ENCODE measurements at regions not wholly inside any gene's neighbourhood (a gene's known extent, or its start where the extent isn't known, plus 50 kb on each side); places are given as distances from the start of the nearest gene placed in this dataset.

GRCh38 chr2:64910523-64910922 lies 78.7 kb upstream of the SLC1A4 start:
- no peak for TF ChIP-seq FOS (IDR thresholded peaks at IDR 0.05; ENCODE audit: low read depth, low read length)
- TF ChIP-seq CTCF (conservative IDR thresholded peaks at IDR 0.05; ENCODE audit: low read depth, low read length): no peak
- no peak for TF ChIP-seq RFX5 (IDR thresholded peaks at IDR 0.05; ENCODE audit: low read depth, low read length)
- no peak for TF ChIP-seq USF2 (IDR thresholded peaks at IDR 0.05; ENCODE audit: low read depth, low read length)
- TF ChIP-seq CEBPB (IDR thresholded peaks at IDR 0.05; ENCODE audit: low read depth, low read length): no peak
- no peak for TF ChIP-seq SMC3 (IDR thresholded peaks at IDR 0.05; ENCODE audit: low read depth, low read length)
- no peak for TF ChIP-seq CHD1 (IDR thresholded peaks at IDR 0.05; ENCODE audit: low read depth, low read length)
- TF ChIP-seq MXI1 (IDR thresholded peaks at IDR 0.05; ENCODE audit: borderline replicate concordance, low read depth, low read length): no peak
- no peak for TF ChIP-seq POLR2A (IDR thresholded peaks at IDR 0.05; ENCODE audit: low read depth, low read length)
- no peak for TF ChIP-seq NFE2L2 (IDR thresholded peaks at IDR 0.05; ENCODE audit: low read depth, low read length)
- TF ChIP-seq RCOR1 (IDR thresholded peaks at IDR 0.05; ENCODE audit: insufficient replicate concordance, low read length): no peak
- no peak for TF ChIP-seq BHLHE40 (IDR thresholded peaks at IDR 0.05; ENCODE audit: low read depth, low read length)
- TF ChIP-seq MAFK (IDR thresholded peaks at IDR 0.05; ENCODE audit: low read depth, low read length): no peak
- in situ Hi-C loops (cut with MboI; ENCODE audit: low sequenced_read_pairs): loop anchor here (25.0 kb wide), 1 partner anchor 252 kb away; no protein-coding TSS in a partner anchor
- H3K56ac ChIP-seq (ENCODE audit: extremely low read depth, insufficient read depth, low read length): no peak overlapping the region
- no peak overlapping the region for H2BK20ac ChIP-seq (ENCODE audit: low read depth, low read length)
- H3K9me1 ChIP-seq (ENCODE audit: insufficient read depth, low read length): no peaks in the 10 kb centered on the region
- no peaks in the 10 kb centered on the region for H3K36me3 ChIP-seq (ENCODE audit: control insufficient read depth, insufficient read depth, low read length)
- POLR2A ChIA-PET (ENCODE audit: unreplicated experiment): no interaction called here
- ATAC-seq (ENCODE audit: low read depth) (no peak), DNase-seq (no peak)
- no peaks in the 10 kb centered on the region for H4K20me1 ChIP-seq (ENCODE audit: insufficient read depth, low read length)
- no peak overlapping the region for H3K18ac ChIP-seq (ENCODE audit: low read depth, low read length)
- H3K14ac ChIP-seq (replicated peaks; ENCODE audit: low read depth, low read length): no peak overlapping the region
- no peak overlapping the region for H2AK5ac ChIP-seq (ENCODE audit: low read depth, low read length)
- H3K23ac ChIP-seq (ENCODE audit: low read depth, low read length): no peak overlapping the region
- H3K4me1 ChIP-seq (ENCODE audit: control insufficient read depth, insufficient read depth, low read length): no peaks in the 10 kb centered on the region
- no peaks in the 10 kb centered on the region for H3K9me3 ChIP-seq (ENCODE audit: control insufficient read depth, insufficient read depth, low read length)
- no TSS peak for BruUV-seq (replicated peaks)
- H3K27ac ChIP-seq (ENCODE audit: insufficient read depth, low read length): no peak overlapping the region
- no peak overlapping the region for H2AFZ ChIP-seq (replicated peaks; ENCODE audit: low read length, poor library complexity)
- no peak overlapping the region for H2BK120ac ChIP-seq (ENCODE audit: low read depth, low read length)
- H2BK15ac ChIP-seq (ENCODE audit: low read depth, low read length): no peak overlapping the region
- H3K79me1 ChIP-seq (ENCODE audit: low read depth in 1 of 2, low read length in 2 of 2): no peaks in the 10 kb centered on the region
- peaks cover 51% of the 10 kb centered on the region for H3K27me3 ChIP-seq (ENCODE audit: control insufficient read depth, insufficient read depth, low read length)
- no peak overlapping the region for H3K4me2 ChIP-seq (ENCODE audit: low read depth, low read length)
- 78% methylated on average over 2 of the region's 4 CpGs; no CpG with 5 or more reads in 1 of the 2 experiments for WGBS, 2 experiments (ENCODE audit: extremely low coverage in 2 of 2, insufficient read length in 1 of 2)
- H4K5ac ChIP-seq (ENCODE audit: low read depth, low read length): no peak overlapping the region
- no peak overlapping the region for H2BK5ac ChIP-seq (ENCODE audit: low read depth, low read length, poor library complexity, severe bottlenecking)
- no peak overlapping the region for H2AK9ac ChIP-seq (replicated peaks; ENCODE audit: low read depth, low read length, poor library complexity)
- H3K4ac ChIP-seq (ENCODE audit: low read depth, low read length): no peak overlapping the region
- CTCF ChIA-PET: interaction anchor here (0.6 kb wide), 1 partner anchor 165 kb away, joined by 3 read pairs; no protein-coding TSS in a partner anchor
- no peak overlapping the region for H4K91ac ChIP-seq (ENCODE audit: insufficient read depth, low read depth, low read length)
- dilution Hi-C loops (cut with HindIII; ENCODE audit: low sequenced_read_pairs, unreplicated experiment): no loop called here
- intact Hi-C loops (cut with micrococcal nuclease): no loop called here
- H3K9ac ChIP-seq (ENCODE audit: low read depth, low read length): no peak overlapping the region
- no peak overlapping the region for H4K8ac ChIP-seq (ENCODE audit: low read depth in 2 of 2, low read length in 2 of 2)
- H3K4me3 ChIP-seq (ENCODE audit: insufficient read depth, low read depth, low read length): no peak overlapping the region

All from IMR-90 (cell line).